ENCODE measurements at regions not wholly inside any gene's neighbourhood (a gene's known extent, or its start where the extent isn't known, plus 50 kb on each side); places are given as distances from the start of the nearest gene placed in this dataset.
"Not testable (repeated sequence)": the region's sequence is repeated elsewhere in the genome, so short reads cannot be mapped to it uniquely, and the experiment has no call there.

GRCh38 chr21:5217933-5218332, 5303.4 kb upstream of the TPTE start:
- intact Hi-C loops (cut with DNase I), result not testable (repeated sequence)

GRCh38 chr21:5219988-5220387, 5301.4 kb upstream of the TPTE start:
- H3K4me3 ChIP-seq; H3K4me1 ChIP-seq (replicated peaks in 1 of 2); H3K9me3 ChIP-seq (replicated peaks in 1 of 3); H3K27ac ChIP-seq; H3K27me3 ChIP-seq; H3K36me3 ChIP-seq (replicated peaks in 1 of 2); DNase-seq; intact Hi-C loops (cut with DNase I): not testable (repeated sequence)
- WGBS, 4 donors, result 34 to 47% (median 36%) methylated on average over 5 of the region's 5 CpGs

More at GRCh38 chr21:5217933-5218332, 5303.4 kb upstream of the TPTE start:
- not testable (repeated sequence) for H3K4me3 ChIP-seq; H3K4me1 ChIP-seq (replicated peaks in 1 of 2); H3K27me3 ChIP-seq; DNase-seq; H3K27ac ChIP-seq; H3K36me3 ChIP-seq (replicated peaks in 1 of 2); H3K9me3 ChIP-seq (replicated peaks in 1 of 3)
- WGBS, 4 donors, result 29 to 43% (median 39%) methylated on average over 3 to 4 of the region's 4 CpGs

GRCh38 chr21:5220468-5220867, 5300.9 kb upstream of the TPTE start:
- DNase-seq, result peak in 2 of 7 donors; percentile 13 to 29
- H3K9me3 ChIP-seq (replicated peaks in 1 of 3); H3K4me3 ChIP-seq; intact Hi-C loops (cut with DNase I); H3K36me3 ChIP-seq (replicated peaks in 1 of 2); H3K27ac ChIP-seq; H3K27me3 ChIP-seq; H3K4me1 ChIP-seq (replicated peaks in 1 of 2): not testable (repeated sequence)
- WGBS, 4 donors, result 52 to 58% (median 54%) methylated on average over 6 of the region's 6 CpGs
- TF ChIP-seq CTCF (IDR thresholded peaks at IDR 0.05), result peak in 1 of 6 experiments; percentile 23

GRCh38 chr21:5221458-5222050, 5299.8 kb upstream of the TPTE start:
- H3K9me3 ChIP-seq (replicated peaks in 1 of 3); intact Hi-C loops (cut with DNase I): not testable (repeated sequence)
- WGBS, 4 donors, result 26 to 35% (median 31%) methylated on average over 4 of the region's 4 CpGs

GRCh38 chr21:5222996-5223782, 5298.2 kb upstream of the TPTE start:
- H3K36me3 ChIP-seq (replicated peaks in 1 of 2); H3K27ac ChIP-seq; H3K4me1 ChIP-seq (replicated peaks in 1 of 2); intact Hi-C loops (cut with DNase I); H3K4me3 ChIP-seq; DNase-seq; H3K27me3 ChIP-seq; H3K9me3 ChIP-seq (replicated peaks in 1 of 3): not testable (repeated sequence)
- 47 to 56% (median 49%) methylated on average over 6 of the region's 6 CpGs for WGBS, 4 donors

More at GRCh38 chr21:5221458-5222050, 5299.8 kb upstream of the TPTE start:
- DNase-seq; H3K27ac ChIP-seq; H3K4me3 ChIP-seq; H3K27me3 ChIP-seq; H3K36me3 ChIP-seq (replicated peaks in 1 of 2); H3K4me1 ChIP-seq (replicated peaks in 1 of 2): not testable (repeated sequence)

GRCh38 chr21:5224156-5224555, 5297.2 kb upstream of the TPTE start:
- DNase-seq; H3K27ac ChIP-seq; H3K27me3 ChIP-seq; H3K4me3 ChIP-seq; H3K9me3 ChIP-seq (replicated peaks in 1 of 3); H3K4me1 ChIP-seq (replicated peaks in 1 of 2); H3K36me3 ChIP-seq (replicated peaks in 1 of 2); intact Hi-C loops (cut with DNase I): not testable (repeated sequence)
- WGBS, 4 donors, result 57 to 64% (median 61%) methylated on average over 6 of the region's 6 CpGs

GRCh38 chr21:5227252-5227651, 5294.1 kb upstream of the TPTE start:
- H3K36me3 ChIP-seq (replicated peaks in 1 of 2), result not testable (repeated sequence)
- 6 to 18% (median 16%) methylated on average over 1 of the region's 1 CpG for WGBS, 4 donors

GRCh38 chr21:5230561-5230960, 5290.8 kb upstream of the TPTE start:
- H3K27me3 ChIP-seq; DNase-seq; H3K27ac ChIP-seq; H3K4me3 ChIP-seq; H3K4me1 ChIP-seq (replicated peaks in 1 of 2); H3K9me3 ChIP-seq (replicated peaks in 1 of 3); intact Hi-C loops (cut with DNase I); H3K36me3 ChIP-seq (replicated peaks in 1 of 2): not testable (repeated sequence)
- 60 to 75% (median 68%) methylated on average over 4 of the region's 4 CpGs for WGBS, 4 donors

More at GRCh38 chr21:5227252-5227651, 5294.1 kb upstream of the TPTE start:
- H3K27me3 ChIP-seq; H3K4me1 ChIP-seq (replicated peaks in 1 of 2); H3K4me3 ChIP-seq; intact Hi-C loops (cut with DNase I); H3K27ac ChIP-seq; H3K9me3 ChIP-seq (replicated peaks in 1 of 3); DNase-seq: not testable (repeated sequence)

- H3K4me3 ChIP-seq; intact Hi-C loops (cut with DNase I); H3K4me1 ChIP-seq (replicated peaks in 1 of 2); H3K9me3 ChIP-seq (replicated peaks in 1 of 3); H3K27ac ChIP-seq; H3K27me3 ChIP-seq; DNase-seq; H3K36me3 ChIP-seq (replicated peaks in 1 of 2): not testable (repeated sequence)
- WGBS, 4 donors, result 64 to 75% (median 66%) methylated on average over 9 to 10 of the region's 10 CpGs
Observed at GRCh38 chr21:5231261-5231660, 5290.1 kb upstream of the TPTE start.

- H3K27ac ChIP-seq; H3K4me3 ChIP-seq; H3K27me3 ChIP-seq; DNase-seq; H3K4me1 ChIP-seq (replicated peaks in 1 of 2); H3K9me3 ChIP-seq (replicated peaks in 1 of 3); H3K36me3 ChIP-seq (replicated peaks in 1 of 2); intact Hi-C loops (cut with DNase I): not testable (repeated sequence)
- WGBS, 4 donors, result 49 to 57% (median 54%) methylated on average over 6 to 7 of the region's 7 CpGs
Observed at GRCh38 chr21:5232176-5232958, 5289.0 kb upstream of the TPTE start.
